GM19193 (cell line): ENCODE measurements at regions not wholly inside any gene's neighbourhood (a gene's known extent, or its start where the extent isn't known, plus 50 kb on each side); places are given as distances from the start of the nearest gene placed in this dataset.

Experiments
- POLR2A ChIP-seq: IDR thresholded peaks from 4 replicates; pipeline ENCODE4 v1.6.1; 2011; ENCODE audit not compliant: insufficient read depth, insufficient read length; ENCODE audit errors: extremely low read depth

- no peak for TF ChIP-seq POLR2A
Observed at GRCh38 chr2:147013696-147014392, 831.0 kb upstream of the ACVR2A start.

GRCh38 chr2:147008481-147008880 is 836.3 kb upstream of the ACVR2A start:
- no peak for TF ChIP-seq POLR2A

GRCh38 chr2:147006736-147007141 is 838.1 kb upstream of the ACVR2A start:
- no peak for TF ChIP-seq POLR2A

DNA sequence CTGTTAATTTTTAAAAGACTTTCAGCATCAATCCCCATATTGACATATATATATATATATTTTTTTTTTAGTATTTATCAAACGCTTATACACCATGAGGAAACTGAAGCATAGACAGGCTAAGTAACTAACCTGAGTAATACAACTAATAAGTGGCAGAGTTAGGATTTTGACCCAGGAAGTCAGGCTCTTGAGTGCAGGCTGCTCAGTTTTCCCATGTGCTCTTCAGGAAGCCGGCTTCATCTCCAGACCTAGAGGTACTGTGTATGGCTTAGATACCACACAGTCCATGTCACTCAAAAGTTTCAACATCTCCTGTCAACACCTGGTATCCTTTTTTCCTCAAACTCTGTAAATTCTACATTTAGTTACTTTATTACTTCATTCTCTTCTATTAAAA is 841.7 kb upstream of the ACVR2A start:
- TF ChIP-seq POLR2A = no peak

- TF ChIP-seq POLR2A = no peak
Observed at GRCh38 chr2:147002256-147002655, 842.6 kb upstream of the ACVR2A start.

GRCh38 chr2:147001061-147001460 is 843.8 kb upstream of the ACVR2A start:
- TF ChIP-seq POLR2A = no peak

- TF ChIP-seq POLR2A = no peak
Observed at GRCh38 chr2:146997945-146998344, 846.9 kb upstream of the ACVR2A start.

GRCh38 chr2:146997488-146997887 is 847.3 kb upstream of the ACVR2A start:
- TF ChIP-seq POLR2A = no peak

DNA sequence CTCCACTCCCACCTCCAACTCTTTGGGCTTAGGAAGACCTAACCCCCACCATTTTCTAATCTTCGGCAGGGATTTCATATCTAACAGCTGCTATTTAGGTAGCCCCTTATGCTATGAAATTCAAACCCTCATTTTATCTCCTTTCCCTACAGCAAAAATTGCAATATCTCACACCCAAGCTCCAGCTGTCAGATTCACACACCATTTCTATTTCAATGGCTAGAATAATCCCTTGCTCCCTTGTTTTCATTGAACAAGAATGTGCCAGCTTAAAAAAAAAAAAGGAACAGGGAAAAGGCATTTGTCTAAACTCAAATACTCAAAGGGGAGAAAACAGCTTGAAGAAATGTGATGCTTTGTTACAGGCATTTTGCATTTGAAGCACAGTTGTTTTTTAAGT is 850.6 kb upstream of the ACVR2A start:
- no peak for TF ChIP-seq POLR2A

GRCh38 chr2:146992466-146992865 is 852.4 kb upstream of the ACVR2A start:
- no peak for TF ChIP-seq POLR2A

DNA sequence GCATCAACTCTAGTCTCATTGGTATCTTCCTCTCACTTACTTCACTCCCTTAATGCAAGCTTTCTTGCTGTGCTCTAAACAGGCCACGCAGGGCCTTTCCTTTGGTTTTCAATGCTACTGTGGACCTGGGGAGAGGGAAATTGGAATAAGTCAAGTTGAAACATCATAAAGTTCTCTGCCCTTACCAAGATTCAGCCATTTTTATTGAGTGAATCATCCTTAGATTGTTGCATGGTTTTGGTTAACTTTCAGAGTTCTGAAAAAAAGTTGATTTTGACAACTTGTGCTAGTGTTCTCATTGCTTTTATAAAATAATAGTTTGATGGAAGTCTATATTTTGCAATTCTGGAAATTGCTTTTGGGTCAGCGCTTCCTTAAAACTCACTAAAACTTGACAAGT is 852.8 kb upstream of the ACVR2A start:
- TF ChIP-seq POLR2A = no peak

- no peak for TF ChIP-seq POLR2A
Observed at GRCh38 chr2:146990311-146991054, 854.3 kb upstream of the ACVR2A start.

GRCh38 chr2:146989741-146990140 is 855.1 kb upstream of the ACVR2A start:
- TF ChIP-seq POLR2A = no peak

DNA sequence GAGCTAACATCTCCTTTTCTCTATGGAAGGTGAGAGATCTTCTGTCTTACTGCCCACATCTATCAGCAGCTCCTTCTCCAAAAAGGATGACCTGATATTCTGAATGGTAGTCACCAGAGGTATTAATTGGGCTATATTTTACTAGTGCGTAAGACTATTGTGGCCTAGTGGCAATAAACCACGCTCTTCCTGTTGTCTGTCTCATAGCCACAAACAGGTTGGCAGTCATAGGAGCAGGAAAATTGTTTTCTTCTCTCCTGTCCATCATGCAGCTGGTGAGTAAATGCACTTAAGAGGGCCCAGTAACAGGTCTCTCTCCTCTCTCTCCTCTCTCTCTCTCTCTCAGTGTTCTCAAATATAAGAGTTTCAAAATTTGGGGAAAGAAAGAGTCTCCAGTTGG is 856.8 kb upstream of the ACVR2A start:
- no peak for TF ChIP-seq POLR2A

- no peak for TF ChIP-seq POLR2A
Observed at GRCh38 chr2:146986161-146986560, 858.7 kb upstream of the ACVR2A start.

- TF ChIP-seq POLR2A = no peak
Observed at GRCh38 chr2:146985753-146986152, 859.1 kb upstream of the ACVR2A start.
